Transverse colon (tissue), 3 donors: ENCODE measurements at regions not wholly inside any gene's neighbourhood (a gene's known extent, or its start where the extent isn't known, plus 50 kb on each side); places are given as distances from the start of the nearest gene placed in this dataset.

ENCODE experiments used
- POLR2A ChIP-seq: fragments of 450-650 bp; IDR thresholded peaks from one replicate; pipeline ENCODE4 v1.6.1; 2016; ENCODE audit warnings: antibody characterized with exemption, mild to moderate bottlenecking, moderate library complexity
- POLR2AphosphoS5 ChIP-seq, 3 donors: sonication (generic); formaldehyde crosslinking; IDR thresholded peaks; one replicate each; pipeline ENCODE4 v1.6.1; 2016; ENCODE audit warnings: antibody characterized with exemption in 3 of 3

GRCh38 chr2:198901894-198902293, 555.8 kb downstream of the SATB2 start:
- TF ChIP-seq POLR2A (no peak), POLR2AphosphoS5 (IDR thresholded peaks at IDR 0.05) (no peak)
